Peyer's patch (tissue), 4 donors: ENCODE measurements at regions not wholly inside any gene's neighbourhood (a gene's known extent, or its start where the extent isn't known, plus 50 kb on each side); places are given as distances from the start of the nearest gene placed in this dataset.

ENCODE experiments used
- POLR2A ChIP-seq, 2 donors: fragments of 450-650 bp; IDR thresholded peaks; one replicate each; pipeline ENCODE4 v1.5.1; 2017; ENCODE audit warnings: antibody characterized with exemption in 2 of 2, mild to moderate bottlenecking in 2 of 2, moderate library complexity in 2 of 2
- TF ChIP-seq, protein P1 (sequence below), 6 experiments: fragments of 450-650 bp in 4 of 6; fragments of 200-600 bp in 2 of 6; sonication (generic) in 1 of 6; IDR thresholded peaks; one replicate each; pipeline ENCODE4 v1.5.1; 2017 to 2019; ENCODE audit warnings: antibody characterized with exemption in 6 of 6, mild to moderate bottlenecking in 3 of 6, moderate library complexity in 1 of 6

DNA sequence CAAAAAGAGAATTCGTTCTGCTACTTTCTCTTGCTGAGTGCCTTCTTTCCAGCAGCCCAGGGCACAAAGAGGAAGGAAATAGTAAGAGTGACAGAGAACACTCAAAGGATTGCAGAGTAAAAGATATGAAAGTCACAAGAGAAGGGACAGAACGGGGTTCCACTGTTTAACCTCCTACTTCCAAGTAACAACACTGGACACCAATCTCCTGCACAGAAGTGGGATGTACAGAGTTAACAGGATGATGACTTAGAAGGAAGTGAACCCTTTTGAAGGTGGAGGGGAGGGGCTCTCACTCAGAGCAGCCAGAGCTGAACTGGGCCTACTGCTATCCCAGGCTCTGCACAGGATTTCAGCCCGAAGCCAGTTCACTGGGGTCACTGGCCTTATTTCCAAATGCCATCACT, 130.1 kb upstream of the PRICKLE2 start:
- TF ChIP-seq, protein P1, sequence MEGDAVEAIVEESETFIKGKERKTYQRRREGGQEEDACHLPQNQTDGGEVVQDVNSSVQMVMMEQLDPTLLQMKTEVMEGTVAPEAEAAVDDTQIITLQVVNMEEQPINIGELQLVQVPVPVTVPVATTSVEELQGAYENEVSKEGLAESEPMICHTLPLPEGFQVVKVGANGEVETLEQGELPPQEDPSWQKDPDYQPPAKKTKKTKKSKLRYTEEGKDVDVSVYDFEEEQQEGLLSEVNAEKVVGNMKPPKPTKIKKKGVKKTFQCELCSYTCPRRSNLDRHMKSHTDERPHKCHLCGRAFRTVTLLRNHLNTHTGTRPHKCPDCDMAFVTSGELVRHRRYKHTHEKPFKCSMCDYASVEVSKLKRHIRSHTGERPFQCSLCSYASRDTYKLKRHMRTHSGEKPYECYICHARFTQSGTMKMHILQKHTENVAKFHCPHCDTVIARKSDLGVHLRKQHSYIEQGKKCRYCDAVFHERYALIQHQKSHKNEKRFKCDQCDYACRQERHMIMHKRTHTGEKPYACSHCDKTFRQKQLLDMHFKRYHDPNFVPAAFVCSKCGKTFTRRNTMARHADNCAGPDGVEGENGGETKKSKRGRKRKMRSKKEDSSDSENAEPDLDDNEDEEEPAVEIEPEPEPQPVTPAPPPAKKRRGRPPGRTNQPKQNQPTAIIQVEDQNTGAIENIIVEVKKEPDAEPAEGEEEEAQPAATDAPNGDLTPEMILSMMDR (IDR thresholded peaks at IDR 0.05): no peak
- no peak for TF ChIP-seq POLR2A (IDR thresholded peaks at IDR 0.05)
